ENCODE measurements at regions not wholly inside any gene's neighbourhood (a gene's known extent, or its start where the extent isn't known, plus 50 kb on each side); places are given as distances from the start of the nearest gene placed in this dataset.

- no peak for DNase-seq
- H3K36me3 Mint-ChIP-seq (ENCODE audit: unreplicated experiment) = peaks cover 7% of the 10 kb centered on the region
- peaks cover 6% of the 10 kb centered on the region for H3K9me3 Mint-ChIP-seq (ENCODE audit: unreplicated experiment)
- TF ChIP-seq CTCF (IDR thresholded peaks at IDR 0.05; ENCODE audit: partially characterized antibody, unreplicated experiment) = no peak
- H3K4me3 Mint-ChIP-seq (ENCODE audit: unreplicated experiment) = no peak overlapping the region
- H3K27me3 Mint-ChIP-seq (ENCODE audit: unreplicated experiment) = no peaks in the 10 kb centered on the region
- H3K4me1 Mint-ChIP-seq (ENCODE audit: low read depth, unreplicated experiment) = no peaks in the 10 kb centered on the region
- H3K27ac Mint-ChIP-seq (ENCODE audit: unreplicated experiment) = no peak overlapping the region
Measured at GRCh38 chr6:169064194-169064593, 189.5 kb downstream of the THBS2 start.

GRCh38 chr6:169062272-169062671, 191.4 kb downstream of the THBS2 start:
- TF ChIP-seq CTCF (IDR thresholded peaks at IDR 0.05; ENCODE audit: partially characterized antibody, unreplicated experiment) = no peak
- peaks cover 7% of the 10 kb centered on the region for H3K36me3 Mint-ChIP-seq (ENCODE audit: unreplicated experiment)
- H3K4me1 Mint-ChIP-seq (ENCODE audit: low read depth, unreplicated experiment) = no peaks in the 10 kb centered on the region
- H3K27ac Mint-ChIP-seq (ENCODE audit: unreplicated experiment) = no peak overlapping the region
- peaks cover 9% of the 10 kb centered on the region for H3K9me3 Mint-ChIP-seq (ENCODE audit: unreplicated experiment)
- H3K27me3 Mint-ChIP-seq (ENCODE audit: unreplicated experiment) = peaks cover 3% of the 10 kb centered on the region
- H3K4me3 Mint-ChIP-seq (ENCODE audit: unreplicated experiment) = no peak overlapping the region
- DNase-seq = no peak

GRCh38 chr6:169058634-169059033, 195.0 kb downstream of the THBS2 start:
- H3K4me3 Mint-ChIP-seq (ENCODE audit: unreplicated experiment) = no peak overlapping the region
- H3K9me3 Mint-ChIP-seq (ENCODE audit: unreplicated experiment) = peaks cover 9% of the 10 kb centered on the region
- peaks cover 3% of the 10 kb centered on the region for H3K27me3 Mint-ChIP-seq (ENCODE audit: unreplicated experiment)
- H3K4me1 Mint-ChIP-seq (ENCODE audit: low read depth, unreplicated experiment) = no peaks in the 10 kb centered on the region
- no peak for TF ChIP-seq CTCF (IDR thresholded peaks at IDR 0.05; ENCODE audit: partially characterized antibody, unreplicated experiment)
- DNase-seq = no peak
- H3K36me3 Mint-ChIP-seq (ENCODE audit: unreplicated experiment) = peaks cover 7% of the 10 kb centered on the region
- H3K27ac Mint-ChIP-seq (ENCODE audit: unreplicated experiment) = no peak overlapping the region

GRCh38 chr6:169052462-169052861, 201.2 kb downstream of the THBS2 start:
- TF ChIP-seq CTCF (IDR thresholded peaks at IDR 0.05; ENCODE audit: partially characterized antibody, unreplicated experiment) = no peak
- no peak for DNase-seq
- no peaks in the 10 kb centered on the region for H3K27me3 Mint-ChIP-seq (ENCODE audit: unreplicated experiment)
- H3K4me3 Mint-ChIP-seq (ENCODE audit: unreplicated experiment) = no peak overlapping the region
- H3K36me3 Mint-ChIP-seq (ENCODE audit: unreplicated experiment) = no peaks in the 10 kb centered on the region
- no peaks in the 10 kb centered on the region for H3K4me1 Mint-ChIP-seq (ENCODE audit: low read depth, unreplicated experiment)
- no peak overlapping the region for H3K27ac Mint-ChIP-seq (ENCODE audit: unreplicated experiment)
- peaks cover 2% of the 10 kb centered on the region for H3K9me3 Mint-ChIP-seq (ENCODE audit: unreplicated experiment)

- Mint-ChIP-seq H3K4me1 (ENCODE audit: low read depth, unreplicated experiment) (no peaks in the 10 kb centered on the region), H3K36me3 (ENCODE audit: unreplicated experiment) (no peaks in the 10 kb centered on the region), H3K4me3 (ENCODE audit: unreplicated experiment) (no peak overlapping the region), H3K27me3 (ENCODE audit: unreplicated experiment) (no peaks in the 10 kb centered on the region), H3K9me3 (ENCODE audit: unreplicated experiment) (peaks cover 2% of the 10 kb centered on the region), H3K27ac (ENCODE audit: unreplicated experiment) (no peak overlapping the region)
- DNase-seq = no peak
- no peak for TF ChIP-seq CTCF (IDR thresholded peaks at IDR 0.05; ENCODE audit: partially characterized antibody, unreplicated experiment)
Measured at GRCh38 chr6:169051371-169051770, 202.3 kb downstream of the THBS2 start.
